Endothelial cell of umbilical vein (primary cell): ENCODE measurements at regions not wholly inside any gene's neighbourhood (a gene's known extent, or its start where the extent isn't known, plus 50 kb on each side); places are given as distances from the start of the nearest gene placed in this dataset.

Experiments
- EZH2 ChIP-seq: IDR thresholded peaks from 2 replicates; pipeline ENCODE4 v1.6.1; 2012; ENCODE audit warnings: borderline replicate concordance, low read depth, mild to moderate bottlenecking, moderate library complexity, low read length, inconsistent platforms; ENCODE audit not compliant: severe bottlenecking
- JUN ChIP-seq: IDR thresholded peaks from 2 replicates; pipeline ENCODE4 v1.6.1; 2011; ENCODE audit warnings: borderline replicate concordance, low read depth; ENCODE audit not compliant: insufficient read length, insufficient read depth
- POLR2A ChIP-seq: IDR thresholded peaks from 2 replicates; pipeline ENCODE4 v1.6.1; 2012; ENCODE audit warnings: low read depth, mild to moderate bottlenecking, control low read depth, low read length
- POLR2AphosphoS5 ChIP-seq: IDR thresholded peaks from 2 replicates; pipeline ENCODE4 v1.6.1; 2012; ENCODE audit warnings: low read depth, mild to moderate bottlenecking, control low read depth, low read length, moderate library complexity; ENCODE audit not compliant: insufficient read depth
- TF ChIP-seq, protein P1 (sequence below), 2 donors: IDR thresholded peaks; 1 replicate in 1 of 2; 2 replicates in 1 of 2; pipeline ENCODE4 v1.5.1; 2011; ENCODE audit warnings: low read length in 2 of 2, mild to moderate bottlenecking in 2 of 2, moderate library complexity in 2 of 2, control low read depth in 1 of 2, inconsistent platforms in 1 of 2, low read depth in 1 of 2; ENCODE audit not compliant: insufficient read depth in 1 of 2; ENCODE audit errors: extremely low read depth in 1 of 2

DNA sequence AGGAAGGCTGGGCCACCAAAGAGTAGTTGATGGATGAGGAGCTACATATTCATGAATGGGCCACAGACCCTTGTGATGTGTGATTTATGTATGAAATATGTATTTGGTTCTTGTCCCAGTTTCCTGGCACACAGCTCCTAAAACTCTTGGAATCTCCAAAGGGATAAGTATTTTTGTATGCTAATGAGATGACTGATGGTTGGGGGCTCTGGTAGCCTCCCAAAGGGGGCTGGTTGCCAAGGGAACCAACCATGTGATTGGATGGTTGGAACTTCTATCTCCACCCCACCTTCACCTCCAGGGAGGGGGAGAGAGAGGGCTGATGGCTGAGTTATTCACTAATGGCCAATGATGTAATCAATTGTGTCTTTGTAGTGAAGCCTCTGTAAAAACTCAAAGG, 77.1 kb downstream of the ZNF281 start:
- TF ChIP-seq, protein P1, sequence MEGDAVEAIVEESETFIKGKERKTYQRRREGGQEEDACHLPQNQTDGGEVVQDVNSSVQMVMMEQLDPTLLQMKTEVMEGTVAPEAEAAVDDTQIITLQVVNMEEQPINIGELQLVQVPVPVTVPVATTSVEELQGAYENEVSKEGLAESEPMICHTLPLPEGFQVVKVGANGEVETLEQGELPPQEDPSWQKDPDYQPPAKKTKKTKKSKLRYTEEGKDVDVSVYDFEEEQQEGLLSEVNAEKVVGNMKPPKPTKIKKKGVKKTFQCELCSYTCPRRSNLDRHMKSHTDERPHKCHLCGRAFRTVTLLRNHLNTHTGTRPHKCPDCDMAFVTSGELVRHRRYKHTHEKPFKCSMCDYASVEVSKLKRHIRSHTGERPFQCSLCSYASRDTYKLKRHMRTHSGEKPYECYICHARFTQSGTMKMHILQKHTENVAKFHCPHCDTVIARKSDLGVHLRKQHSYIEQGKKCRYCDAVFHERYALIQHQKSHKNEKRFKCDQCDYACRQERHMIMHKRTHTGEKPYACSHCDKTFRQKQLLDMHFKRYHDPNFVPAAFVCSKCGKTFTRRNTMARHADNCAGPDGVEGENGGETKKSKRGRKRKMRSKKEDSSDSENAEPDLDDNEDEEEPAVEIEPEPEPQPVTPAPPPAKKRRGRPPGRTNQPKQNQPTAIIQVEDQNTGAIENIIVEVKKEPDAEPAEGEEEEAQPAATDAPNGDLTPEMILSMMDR (IDR thresholded peaks at IDR 0.05; ENCODE audit: extremely low read depth in 1 of 2, insufficient read depth in 1 of 2, low read depth in 1 of 2, low read length in 2 of 2) = no peak
- TF ChIP-seq EZH2 = no peak
- no peak for TF ChIP-seq POLR2A
- TF ChIP-seq POLR2AphosphoS5 = no peak
- TF ChIP-seq JUN = no peak
